ENCODE measurements at regions not wholly inside any gene's neighbourhood (a gene's known extent, or its start where the extent isn't known, plus 50 kb on each side); places are given as distances from the start of the nearest gene placed in this dataset.

DNA sequence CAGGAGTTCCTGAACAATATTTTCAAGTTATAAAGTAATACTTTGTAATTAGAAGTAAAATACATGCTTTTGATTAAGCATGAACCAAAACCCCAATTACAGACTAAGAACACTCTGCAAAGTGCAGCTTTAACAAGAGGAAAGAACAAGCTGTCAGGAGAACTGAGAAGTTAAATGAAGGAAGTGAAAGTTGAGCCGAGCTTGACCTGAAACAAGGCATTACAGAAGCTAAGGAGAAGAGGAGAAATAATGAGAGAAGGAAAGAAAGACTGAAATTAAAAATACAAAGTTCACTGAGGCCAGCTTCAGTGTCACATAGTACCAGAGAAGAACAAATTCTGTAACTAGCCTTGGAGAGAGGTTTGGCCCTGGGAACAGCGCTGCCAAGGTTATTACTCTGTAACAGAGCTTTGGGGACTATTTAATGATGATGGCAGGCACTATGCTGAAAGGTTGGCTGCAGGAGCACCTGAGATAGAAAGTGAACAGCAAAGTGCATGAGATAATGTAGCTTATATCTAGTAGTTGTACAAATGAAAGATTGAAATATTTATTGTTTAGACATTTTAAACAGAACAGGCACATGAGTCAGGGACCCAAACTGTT, 241.9 kb upstream of the PEX5L start:
- TF ChIP-seq CREB1 (IDR thresholded peaks at IDR 0.05; ENCODE audit: low read depth) (no peak), RAD21 (IDR thresholded peaks at IDR 0.05; ENCODE audit: low read depth) (no peak), FOXM1 (IDR thresholded peaks at IDR 0.05; ENCODE audit: borderline replicate concordance, low read depth) (no peak), EP300 (IDR thresholded peaks at IDR 0.05; ENCODE audit: borderline replicate concordance) (no peak), TAF1 (IDR thresholded peaks at IDR 0.05; ENCODE audit: low read depth) (no peak), REST (IDR thresholded peaks at IDR 0.05; ENCODE audit: low read depth) (no peak), CEBPB (IDR thresholded peaks at IDR 0.05) (no peak), NFIC (IDR thresholded peaks at IDR 0.05) (no peak), EGR1 (IDR thresholded peaks at IDR 0.05) (no peak), TCF12 (IDR thresholded peaks at IDR 0.05; ENCODE audit: low read depth) (no peak), TEAD4 (IDR thresholded peaks at IDR 0.05) (no peak), YY1 (IDR thresholded peaks at IDR 0.05; ENCODE audit: low read depth) (no peak), ZBTB7A (IDR thresholded peaks at IDR 0.05; ENCODE audit: low read depth) (no peak)
- TF ChIP-seq, protein P1, sequence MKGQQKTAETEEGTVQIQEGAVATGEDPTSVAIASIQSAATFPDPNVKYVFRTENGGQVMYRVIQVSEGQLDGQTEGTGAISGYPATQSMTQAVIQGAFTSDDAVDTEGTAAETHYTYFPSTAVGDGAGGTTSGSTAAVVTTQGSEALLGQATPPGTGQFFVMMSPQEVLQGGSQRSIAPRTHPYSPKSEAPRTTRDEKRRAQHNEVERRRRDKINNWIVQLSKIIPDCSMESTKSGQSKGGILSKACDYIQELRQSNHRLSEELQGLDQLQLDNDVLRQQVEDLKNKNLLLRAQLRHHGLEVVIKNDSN (IDR thresholded peaks at IDR 0.05), result no peak
- TF ChIP-seq, protein P2, sequence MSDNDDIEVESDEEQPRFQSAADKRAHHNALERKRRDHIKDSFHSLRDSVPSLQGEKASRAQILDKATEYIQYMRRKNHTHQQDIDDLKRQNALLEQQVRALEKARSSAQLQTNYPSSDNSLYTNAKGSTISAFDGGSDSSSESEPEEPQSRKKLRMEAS (IDR thresholded peaks at IDR 0.05), result no peak

DNA sequence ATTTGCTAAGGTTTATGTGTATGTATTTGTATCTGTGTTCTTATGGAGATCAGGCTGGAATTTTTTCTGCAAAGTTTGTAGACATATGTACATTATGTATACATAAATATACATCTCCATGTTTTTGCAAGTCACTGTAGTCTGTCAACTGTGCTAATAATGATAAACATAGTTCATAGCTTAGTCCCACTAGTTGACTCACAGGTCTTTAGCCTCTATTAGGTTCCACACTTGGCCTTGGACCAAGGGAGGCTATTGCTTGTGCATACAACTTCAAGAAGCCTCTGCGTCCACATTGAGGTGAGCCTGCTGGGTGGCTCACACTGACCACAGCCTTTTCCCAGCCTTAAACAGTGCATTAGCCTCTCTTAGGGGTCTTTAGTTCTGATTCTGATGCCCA, 243.8 kb upstream of the PEX5L start:
- TF ChIP-seq, protein P2 (IDR thresholded peaks at IDR 0.05), result no peak
- TF ChIP-seq REST (IDR thresholded peaks at IDR 0.05; ENCODE audit: low read depth), result no peak
- no peak for TF ChIP-seq TCF12 (IDR thresholded peaks at IDR 0.05; ENCODE audit: low read depth)
- TF ChIP-seq ZBTB7A (IDR thresholded peaks at IDR 0.05; ENCODE audit: low read depth), result no peak

DNA sequence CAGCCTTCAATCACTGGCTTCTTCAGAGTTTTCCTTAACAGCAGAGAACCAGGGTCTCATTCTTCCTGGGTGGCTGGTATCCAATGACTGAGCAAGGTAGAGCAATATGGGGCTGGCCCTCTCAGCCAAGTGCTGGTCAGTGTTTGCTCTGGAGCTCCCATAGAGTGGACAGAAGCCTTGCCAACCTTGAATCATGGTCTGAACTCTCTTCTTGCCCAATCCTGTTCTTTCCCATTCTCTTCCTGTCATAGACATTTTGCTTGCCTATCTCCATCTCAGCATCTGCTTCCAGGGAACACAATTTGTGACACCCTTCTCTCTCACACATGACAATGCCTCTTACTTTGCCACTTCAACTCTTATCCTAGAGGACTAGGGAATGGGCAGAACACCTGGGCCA, 245.6 kb upstream of the PEX5L start:
- no peak for TF ChIP-seq TAF1 (IDR thresholded peaks at IDR 0.05; ENCODE audit: low read depth)
- TF ChIP-seq, protein P2 (IDR thresholded peaks at IDR 0.05), result no peak
- no peak for TF ChIP-seq EGR1 (IDR thresholded peaks at IDR 0.05)
- no peak for TF ChIP-seq FOXM1 (IDR thresholded peaks at IDR 0.05; ENCODE audit: borderline replicate concordance, low read depth)

- TF ChIP-seq TEAD4 (IDR thresholded peaks at IDR 0.05), result no peak
- TF ChIP-seq, protein P1 (IDR thresholded peaks at IDR 0.05), result no peak
- no peak for TF ChIP-seq RAD21 (IDR thresholded peaks at IDR 0.05; ENCODE audit: low read depth)
- TF ChIP-seq CREB1 (IDR thresholded peaks at IDR 0.05; ENCODE audit: low read depth), result no peak
- TF ChIP-seq EGR1 (IDR thresholded peaks at IDR 0.05), result no peak
- TF ChIP-seq TCF12 (IDR thresholded peaks at IDR 0.05; ENCODE audit: low read depth), result no peak
- TF ChIP-seq CEBPB (IDR thresholded peaks at IDR 0.05), result no peak
- no peak for TF ChIP-seq REST (IDR thresholded peaks at IDR 0.05; ENCODE audit: low read depth)
- TF ChIP-seq TAF1 (IDR thresholded peaks at IDR 0.05; ENCODE audit: low read depth), result no peak
- TF ChIP-seq FOXM1 (IDR thresholded peaks at IDR 0.05; ENCODE audit: borderline replicate concordance, low read depth), result no peak
- TF ChIP-seq EP300 (IDR thresholded peaks at IDR 0.05; ENCODE audit: borderline replicate concordance), result no peak
- TF ChIP-seq ZBTB7A (IDR thresholded peaks at IDR 0.05; ENCODE audit: low read depth), result no peak
- TF ChIP-seq YY1 (IDR thresholded peaks at IDR 0.05; ENCODE audit: low read depth), result no peak
- TF ChIP-seq, protein P2 (IDR thresholded peaks at IDR 0.05), result no peak
- TF ChIP-seq NFIC (IDR thresholded peaks at IDR 0.05), result no peak
Measured at GRCh38 chr3:180283251-180283650, 246.5 kb upstream of the PEX5L start.

All from Ishikawa (cell line).